Hepatocyte (in vitro differentiated cells): ENCODE measurements at regions not wholly inside any gene's neighbourhood (a gene's known extent, or its start where the extent isn't known, plus 50 kb on each side); places are given as distances from the start of the nearest gene placed in this dataset.

Source experiments
- DNase-seq: peaks from one replicate; pipeline ENCODE4 v3.0.0-alpha.2; 2016; ENCODE audit warnings: low spot score
- H2AFZ ChIP-seq: fragments of 200-600 bp; sonication (generic); 2 replicates; pipeline ENCODE4 v1.6.0; 2016; ENCODE audit warnings: antibody characterized with exemption, mild to moderate bottlenecking
- H3K27ac ChIP-seq: fragments of 200-600 bp; sonication (generic); 2 replicates; pipeline ENCODE4 v1.5.1; 2016; ENCODE audit warnings: mild to moderate bottlenecking
- H3K27me3 ChIP-seq: fragments of 200-600 bp; sonication (generic); 2 replicates; pipeline ENCODE4 v1.6.1; 2016
- H3K36me3 ChIP-seq: fragments of 200-600 bp; sonication (generic); replicated peaks from 2 replicates; pipeline ENCODE4 v1.5.1; 2016; ENCODE audit warnings: low read depth; ENCODE audit not compliant: insufficient read depth
- H3K4me1 ChIP-seq: fragments of 200-600 bp; sonication (generic); 2 replicates; pipeline ENCODE4 v1.5.1; 2016; ENCODE audit warnings: mild to moderate bottlenecking, moderate library complexity; ENCODE audit not compliant: insufficient read depth
- H3K4me2 ChIP-seq: fragments of 200-600 bp; sonication (generic); 2 replicates; pipeline ENCODE4 v1.6.0; 2016
- H3K4me3 ChIP-seq: fragments of 200-600 bp; sonication (generic); 2 replicates; pipeline ENCODE4 v1.5.1; 2016; ENCODE audit warnings: mild to moderate bottlenecking
- H3K79me2 ChIP-seq: fragments of 200-600 bp; sonication (generic); 2 replicates; pipeline ENCODE4 v1.6.0; 2017; ENCODE audit warnings: mild to moderate bottlenecking
- H3K9me2 ChIP-seq: fragments of 200-600 bp; sonication (generic); replicated peaks from 2 replicates; pipeline ENCODE4 v1.6.0; 2017; ENCODE audit warnings: mild to moderate bottlenecking; ENCODE audit not compliant: insufficient read depth
- H3K9me3 ChIP-seq: fragments of 200-600 bp; sonication (generic); 2 replicates; pipeline ENCODE4 v1.5.1; 2016; ENCODE audit warnings: low read depth, mild to moderate bottlenecking
- H4K20me1 ChIP-seq: fragments of 200-600 bp; sonication (generic); 2 replicates; pipeline ENCODE4 v1.6.0; 2016; ENCODE audit warnings: mild to moderate bottlenecking; ENCODE audit not compliant: insufficient read depth, poor library complexity, severe bottlenecking
- EZH2 ChIP-seq: fragments of 200-600 bp; sonication (generic); IDR thresholded peaks from 2 replicates; pipeline ENCODE4 v1.6.1; 2016; ENCODE audit warnings: antibody characterized with exemption, mild to moderate bottlenecking, borderline replicate concordance
- EZH2phosphoT487 ChIP-seq: fragments of 200-600 bp; sonication (generic); IDR thresholded peaks from one replicate; pipeline ENCODE4 v1.6.1; 2018; ENCODE audit warnings: antibody characterized with exemption, mild to moderate bottlenecking, low read depth, moderate library complexity; ENCODE audit not compliant: unreplicated experiment, severe bottlenecking
- WGBS: methylation state at CpG from one replicate; pipeline ENCODE4 v1.1.6; 2016; ENCODE audit warnings: low lambda C conversion rate; ENCODE audit errors: missing lambda C conversion rate; 5-methylcytosine and 5-hydroxymethylcytosine counted together
- TF ChIP-seq, protein P1 (sequence below): fragments of 200-600 bp; sonication (generic); IDR thresholded peaks from 2 replicates; pipeline ENCODE4 v1.5.1; 2016; ENCODE audit warnings: antibody characterized with exemption, mild to moderate bottlenecking; ENCODE audit not compliant: poor library complexity

DNA sequence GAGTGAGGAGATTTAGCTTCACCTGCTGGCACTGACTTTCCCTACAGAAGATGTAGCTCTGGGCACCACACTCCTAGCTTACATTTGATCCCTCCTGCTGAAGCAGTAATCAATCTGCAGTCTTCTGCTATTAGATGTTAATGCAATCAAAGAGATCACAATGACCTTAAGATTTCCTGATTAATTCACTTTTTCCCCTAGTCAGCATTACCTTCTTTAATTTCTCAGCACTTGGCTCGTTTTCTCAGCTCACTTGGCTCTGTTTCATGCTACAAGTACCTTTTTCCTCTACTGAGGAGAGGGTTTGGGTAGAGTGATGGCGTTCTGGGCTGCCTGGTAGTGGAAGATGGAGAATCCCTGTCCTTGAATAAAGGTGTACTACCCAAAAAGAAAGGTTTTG is 113.0 kb upstream of the PAK3 start:
- DNase-seq: no peak
- Histone ChIP-seq H3K4me1 (no peaks in the 10 kb centered on the region), H3K9me3 (no peaks in the 10 kb centered on the region), H3K9me2 (no peaks in the 10 kb centered on the region), H4K20me1 (no peaks in the 10 kb centered on the region), H3K27ac (no peak overlapping the region), H3K36me3 (no peaks in the 10 kb centered on the region), H3K4me2 (no peak overlapping the region), H3K27me3 (no peaks in the 10 kb centered on the region), H3K4me3 (no peak overlapping the region), H2AFZ (no peak overlapping the region), H3K79me2 (no peaks in the 10 kb centered on the region)
- WGBS: 51% methylated on average over 2 of the region's 2 CpGs
- TF ChIP-seq EZH2: no peak
- no peak for TF ChIP-seq EZH2phosphoT487

DNA sequence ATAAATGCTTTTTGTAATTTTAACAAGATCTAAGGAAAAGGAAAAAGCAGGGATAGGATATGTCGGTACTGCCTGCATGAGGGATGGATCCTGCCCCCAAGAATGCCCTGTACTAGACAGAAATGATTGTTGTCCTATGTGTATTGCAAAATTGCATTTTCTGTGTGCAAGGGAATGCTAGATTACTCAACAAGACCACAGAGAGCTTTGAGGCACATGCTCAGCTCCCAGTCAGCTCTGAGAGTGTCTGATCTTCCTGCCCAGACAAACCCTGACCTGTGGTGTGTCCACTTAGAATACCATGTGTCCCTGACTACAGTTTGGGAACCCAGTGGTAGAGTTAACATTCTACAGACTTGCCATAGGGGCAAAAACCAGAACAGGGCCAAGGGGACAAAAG is 129.2 kb upstream of the PAK3 start:
- H2AFZ ChIP-seq: no peak overlapping the region
- TF ChIP-seq, protein P1, sequence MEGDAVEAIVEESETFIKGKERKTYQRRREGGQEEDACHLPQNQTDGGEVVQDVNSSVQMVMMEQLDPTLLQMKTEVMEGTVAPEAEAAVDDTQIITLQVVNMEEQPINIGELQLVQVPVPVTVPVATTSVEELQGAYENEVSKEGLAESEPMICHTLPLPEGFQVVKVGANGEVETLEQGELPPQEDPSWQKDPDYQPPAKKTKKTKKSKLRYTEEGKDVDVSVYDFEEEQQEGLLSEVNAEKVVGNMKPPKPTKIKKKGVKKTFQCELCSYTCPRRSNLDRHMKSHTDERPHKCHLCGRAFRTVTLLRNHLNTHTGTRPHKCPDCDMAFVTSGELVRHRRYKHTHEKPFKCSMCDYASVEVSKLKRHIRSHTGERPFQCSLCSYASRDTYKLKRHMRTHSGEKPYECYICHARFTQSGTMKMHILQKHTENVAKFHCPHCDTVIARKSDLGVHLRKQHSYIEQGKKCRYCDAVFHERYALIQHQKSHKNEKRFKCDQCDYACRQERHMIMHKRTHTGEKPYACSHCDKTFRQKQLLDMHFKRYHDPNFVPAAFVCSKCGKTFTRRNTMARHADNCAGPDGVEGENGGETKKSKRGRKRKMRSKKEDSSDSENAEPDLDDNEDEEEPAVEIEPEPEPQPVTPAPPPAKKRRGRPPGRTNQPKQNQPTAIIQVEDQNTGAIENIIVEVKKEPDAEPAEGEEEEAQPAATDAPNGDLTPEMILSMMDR: no peak
- TF ChIP-seq EZH2: no peak
- no peak for TF ChIP-seq EZH2phosphoT487
- H3K4me1 ChIP-seq: no peaks in the 10 kb centered on the region
- no peak overlapping the region for H3K27ac ChIP-seq
- 74% methylated on average over 1 of the region's 1 CpG for WGBS
- no peak for DNase-seq
- no peak overlapping the region for H3K4me2 ChIP-seq
- H3K36me3 ChIP-seq: no peaks in the 10 kb centered on the region
- H3K27me3 ChIP-seq: no peaks in the 10 kb centered on the region
- H4K20me1 ChIP-seq: no peaks in the 10 kb centered on the region
- no peak overlapping the region for H3K4me3 ChIP-seq
- no peaks in the 10 kb centered on the region for H3K9me3 ChIP-seq
- no peaks in the 10 kb centered on the region for H3K79me2 ChIP-seq
- no peaks in the 10 kb centered on the region for H3K9me2 ChIP-seq

DNA sequence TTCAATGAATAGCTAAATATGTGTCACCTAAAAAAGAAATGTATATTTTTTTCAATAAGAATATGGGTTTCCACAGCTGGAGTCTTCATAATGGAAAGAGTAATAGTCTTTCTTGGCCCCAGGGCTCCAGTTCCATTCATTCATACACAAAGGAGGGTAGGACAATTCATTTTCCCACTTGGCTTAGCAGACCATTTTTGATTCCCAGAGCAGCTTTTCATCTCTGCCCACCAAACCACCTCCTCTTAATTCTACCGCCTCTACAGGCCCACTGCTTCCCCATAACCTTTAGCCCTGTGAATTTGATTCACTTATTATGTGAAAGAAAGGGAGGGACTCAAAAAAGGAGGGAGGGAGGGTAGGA is 129.9 kb upstream of the PAK3 start:
- H3K9me2 ChIP-seq: no peaks in the 10 kb centered on the region
- no peaks in the 10 kb centered on the region for H3K4me1 ChIP-seq
- H3K9me3 ChIP-seq: no peaks in the 10 kb centered on the region
- TF ChIP-seq, protein P1: no peak
- TF ChIP-seq EZH2phosphoT487 (no peak), EZH2 (no peak)
- no peak for DNase-seq
- H4K20me1 ChIP-seq: no peaks in the 10 kb centered on the region
- H3K27me3 ChIP-seq: no peaks in the 10 kb centered on the region
- H3K4me2 ChIP-seq: no peak overlapping the region
- no peak overlapping the region for H3K27ac ChIP-seq
- no peaks in the 10 kb centered on the region for H3K36me3 ChIP-seq
- no peaks in the 10 kb centered on the region for H3K79me2 ChIP-seq
- no peak overlapping the region for H2AFZ ChIP-seq
- no peak overlapping the region for H3K4me3 ChIP-seq
- WGBS: 78% methylated on average over 1 of the region's 1 CpG

DNA sequence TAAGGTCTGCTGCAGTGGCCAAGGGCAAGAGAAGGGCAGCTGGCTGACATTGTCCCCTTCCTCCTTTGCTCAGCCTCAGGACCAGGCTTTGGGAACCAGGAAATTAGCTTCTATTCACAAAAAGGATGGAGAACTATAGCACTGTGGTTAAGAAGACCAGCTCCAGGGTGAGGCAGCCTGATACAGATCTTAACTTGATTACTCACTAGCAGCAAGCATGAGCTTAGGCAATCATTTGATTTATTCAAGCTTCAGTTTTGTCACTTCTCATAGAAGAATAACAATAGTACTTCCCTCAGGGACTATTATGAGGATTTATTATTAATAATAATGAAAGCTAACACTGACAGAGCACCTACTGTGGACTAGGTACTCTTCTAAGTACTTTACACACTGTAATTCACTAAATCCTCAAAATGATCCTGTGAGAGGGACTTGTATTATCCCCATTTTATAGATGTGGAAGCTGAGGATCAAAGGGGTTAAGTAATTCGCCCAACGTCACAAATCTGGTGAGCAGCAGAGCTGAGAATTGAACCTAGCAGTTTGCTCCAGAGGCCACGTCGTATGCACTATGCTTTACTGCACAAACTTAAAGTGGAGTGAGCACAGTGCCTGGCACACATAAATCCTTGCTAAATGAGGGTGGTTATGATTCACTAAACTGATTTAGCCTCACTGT is 130.4 kb upstream of the PAK3 start:
- no peak for DNase-seq
- Histone ChIP-seq H3K27ac (no peak overlapping the region), H3K9me2 (no peaks in the 10 kb centered on the region), H3K9me3 (no peaks in the 10 kb centered on the region), H3K4me2 (no peak overlapping the region), H2AFZ (no peak overlapping the region), H3K36me3 (no peaks in the 10 kb centered on the region), H3K4me3 (no peak overlapping the region), H3K27me3 (no peaks in the 10 kb centered on the region), H3K4me1 (no peaks in the 10 kb centered on the region), H3K79me2 (no peaks in the 10 kb centered on the region), H4K20me1 (no peaks in the 10 kb centered on the region)
- no peak for TF ChIP-seq EZH2phosphoT487
- TF ChIP-seq, protein P1: no peak
- TF ChIP-seq EZH2: no peak
- 66% methylated on average over 4 of the region's 4 CpGs for WGBS
